DOHH2 (cell line): ENCODE measurements at regions not wholly inside any gene's neighbourhood (a gene's known extent, or its start where the extent isn't known, plus 50 kb on each side); places are given as distances from the start of the nearest gene placed in this dataset.

Experiments used
- EZH2phosphoT487 ChIP-seq: fragments of 200-600 bp; sonication (generic); IDR thresholded peaks from 2 replicates; pipeline ENCODE4 v1.6.1; 2017; ENCODE audit warnings: borderline replicate concordance, mild to moderate bottlenecking, antibody characterized with exemption, low read length, moderate library complexity, mixed read lengths
- TF ChIP-seq, protein P1 (sequence below): fragments of 200-600 bp; sonication (generic); IDR thresholded peaks from one replicate; pipeline ENCODE4 v1.5.1; 2014; ENCODE audit warnings: antibody characterized with exemption, mild to moderate bottlenecking, low read depth, low read length; ENCODE audit not compliant: poor library complexity, severe bottlenecking

DNA sequence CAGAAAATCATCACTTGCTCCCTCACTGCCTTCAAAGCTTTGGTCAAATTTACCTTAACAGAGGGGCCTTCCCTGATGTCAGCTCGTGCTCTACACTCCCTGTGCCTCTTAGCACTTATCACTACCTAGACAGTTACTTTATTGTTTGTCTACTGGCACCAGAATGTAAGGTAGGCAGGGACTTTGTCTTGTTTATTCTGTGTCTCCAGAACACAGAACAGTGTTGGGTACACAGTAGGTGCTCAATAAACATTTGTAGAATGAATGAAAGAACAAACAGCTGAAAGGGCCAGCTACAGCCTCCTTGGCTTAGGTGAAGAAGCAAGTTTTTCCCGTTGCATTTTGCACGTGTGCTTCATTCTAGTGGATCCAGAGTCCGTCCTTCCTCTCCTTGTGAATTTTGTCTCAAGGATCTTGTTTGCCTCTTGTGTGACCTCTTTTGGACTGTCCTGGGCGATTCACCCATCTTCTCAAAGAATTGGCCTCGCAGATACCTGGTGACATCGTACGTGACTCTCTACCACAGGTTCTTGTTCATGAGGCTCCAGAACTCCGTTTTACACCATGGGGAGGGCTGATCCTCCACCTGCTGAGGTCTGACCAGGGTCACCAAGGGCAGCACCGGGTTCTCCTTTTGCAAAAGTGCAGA lies 84.2 kb upstream of the ARMC2 start:
- TF ChIP-seq, protein P1, sequence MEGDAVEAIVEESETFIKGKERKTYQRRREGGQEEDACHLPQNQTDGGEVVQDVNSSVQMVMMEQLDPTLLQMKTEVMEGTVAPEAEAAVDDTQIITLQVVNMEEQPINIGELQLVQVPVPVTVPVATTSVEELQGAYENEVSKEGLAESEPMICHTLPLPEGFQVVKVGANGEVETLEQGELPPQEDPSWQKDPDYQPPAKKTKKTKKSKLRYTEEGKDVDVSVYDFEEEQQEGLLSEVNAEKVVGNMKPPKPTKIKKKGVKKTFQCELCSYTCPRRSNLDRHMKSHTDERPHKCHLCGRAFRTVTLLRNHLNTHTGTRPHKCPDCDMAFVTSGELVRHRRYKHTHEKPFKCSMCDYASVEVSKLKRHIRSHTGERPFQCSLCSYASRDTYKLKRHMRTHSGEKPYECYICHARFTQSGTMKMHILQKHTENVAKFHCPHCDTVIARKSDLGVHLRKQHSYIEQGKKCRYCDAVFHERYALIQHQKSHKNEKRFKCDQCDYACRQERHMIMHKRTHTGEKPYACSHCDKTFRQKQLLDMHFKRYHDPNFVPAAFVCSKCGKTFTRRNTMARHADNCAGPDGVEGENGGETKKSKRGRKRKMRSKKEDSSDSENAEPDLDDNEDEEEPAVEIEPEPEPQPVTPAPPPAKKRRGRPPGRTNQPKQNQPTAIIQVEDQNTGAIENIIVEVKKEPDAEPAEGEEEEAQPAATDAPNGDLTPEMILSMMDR: no peak
- TF ChIP-seq EZH2phosphoT487: no peak
